PC-3 (cell line): ENCODE measurements at regions not wholly inside any gene's neighbourhood (a gene's known extent, or its start where the extent isn't known, plus 50 kb on each side); places are given as distances from the start of the nearest gene placed in this dataset.

Experiments used
- ATAC-seq: fragments of 200-7000 bp; cut with Tn5 transposase; 2 replicates; pipeline ENCODE4 v1.9.1; 2020; ENCODE audit warnings: mild to moderate bottlenecking, moderate library complexity
- BruUV-seq: library from RNA; stranded (reverse); fragments of 400-500 nt; replicated peaks from 2 replicates; lab custom pipeline; 2021; lab: Mats Ljungman, UMichigan
- CTCF ChIA-PET: fragments of 300-600 bp; sonication (Branson Sonifier 250); formaldehyde crosslinking; loops from one replicate; lab custom pipeline; 2022; ENCODE audit warnings: antibody characterized with exemption; lab: Charles Lee
- POLR2A ChIA-PET: fragments of 300-600 bp; sonication (Branson Sonifier 250); formaldehyde crosslinking; loops from one replicate; lab custom pipeline; 2022; ENCODE audit warnings: antibody characterized with exemption; ENCODE audit not compliant: unreplicated experiment; lab: Charles Lee
- DNase-seq: peaks from one replicate; pipeline ENCODE4 v3.0.0-alpha.2; 2015
- H2AFZ ChIP-seq: fragments of 300-600 bp; sonication (generic); 2 replicates; pipeline ENCODE4 v1.6.0; 2016; ENCODE audit warnings: antibody characterized with exemption, low read length
- H3F3A ChIP-seq: fragments of 300-600 bp; sonication (generic); one replicate; pipeline ENCODE4 v1.6.0; 2017; ENCODE audit warnings: antibody characterized with exemption, low read length, control low read depth, mild to moderate bottlenecking; ENCODE audit not compliant: unreplicated experiment
- H3K27ac ChIP-seq: fragments of 300-600 bp; sonication (generic); 2 replicates; pipeline ENCODE4 v1.5.1; 2016; ENCODE audit warnings: mild to moderate bottlenecking, low read length
- H3K27me3 ChIP-seq: fragments of 300-600 bp; sonication (generic); 2 replicates; pipeline ENCODE4 v1.6.1; 2016; ENCODE audit warnings: low read length, mixed read lengths
- H3K36me3 ChIP-seq: fragments of 300-600 bp; sonication (generic); 2 replicates; pipeline ENCODE4 v1.6.1; 2016; ENCODE audit warnings: low read depth, mixed run types, low read length, mixed read lengths
- H3K4me1 ChIP-seq: fragments of 300-600 bp; sonication (generic); 2 replicates; pipeline ENCODE4 v1.5.1; 2016; ENCODE audit warnings: low read length; ENCODE audit not compliant: insufficient read depth
- H3K4me2 ChIP-seq: fragments of 300-600 bp; sonication (generic); 2 replicates; pipeline ENCODE4 v1.6.0; 2016; ENCODE audit warnings: low read length
- H3K4me3 ChIP-seq: fragments of 300-600 bp; sonication (generic); 2 replicates; pipeline ENCODE4 v1.5.1; 2016; ENCODE audit warnings: mild to moderate bottlenecking, low read length, mixed read lengths
- H3K79me2 ChIP-seq: fragments of 300-600 bp; sonication (generic); 2 replicates; pipeline ENCODE4 v1.6.1; 2017; ENCODE audit warnings: low read length, mixed read lengths
- H3K9ac ChIP-seq: fragments of 300-600 bp; sonication (generic); 2 replicates; pipeline ENCODE4 v1.6.0; 2016; ENCODE audit warnings: mild to moderate bottlenecking, low read length
- H3K9me2 ChIP-seq: fragments of 300-600 bp; sonication (generic); replicated peaks from 2 replicates; pipeline ENCODE4 v1.6.1; 2016; ENCODE audit warnings: mixed run types, low read length, mixed read lengths
- H3K9me3 ChIP-seq: fragments of 300-600 bp; sonication (generic); 2 replicates; pipeline ENCODE4 v1.6.1; 2016; ENCODE audit warnings: low read length, mixed read lengths
- H4K20me1 ChIP-seq: fragments of 300-600 bp; sonication (generic); 2 replicates; pipeline ENCODE4 v1.6.1; 2016; ENCODE audit warnings: low read length, mixed read lengths
- CTCF ChIP-seq: fragments of 300-600 bp; sonication (generic); conservative IDR thresholded peaks from 2 replicates; pipeline ENCODE4 v1.5.1; 2017; ENCODE audit warnings: antibody characterized with exemption, low read depth, mild to moderate bottlenecking, low read length
- EZH2 ChIP-seq: fragments of 300-600 bp; sonication (generic); IDR thresholded peaks from one replicate; pipeline ENCODE4 v1.6.1; 2017; ENCODE audit warnings: antibody characterized with exemption, mild to moderate bottlenecking, low read length; ENCODE audit not compliant: unreplicated experiment
- EZH2phosphoT487 ChIP-seq: fragments of 300-600 bp; sonication (generic); IDR thresholded peaks from 2 replicates; pipeline ENCODE4 v1.6.1; 2018; ENCODE audit warnings: mild to moderate bottlenecking, antibody characterized with exemption, low read length, borderline replicate concordance
- intact Hi-C: fragments of 100-400 bp; cut with micrococcal nuclease; formaldehyde crosslinking; loops from 2 replicates; pipeline ENCODE4 v1.9.0; 2023

DNA sequence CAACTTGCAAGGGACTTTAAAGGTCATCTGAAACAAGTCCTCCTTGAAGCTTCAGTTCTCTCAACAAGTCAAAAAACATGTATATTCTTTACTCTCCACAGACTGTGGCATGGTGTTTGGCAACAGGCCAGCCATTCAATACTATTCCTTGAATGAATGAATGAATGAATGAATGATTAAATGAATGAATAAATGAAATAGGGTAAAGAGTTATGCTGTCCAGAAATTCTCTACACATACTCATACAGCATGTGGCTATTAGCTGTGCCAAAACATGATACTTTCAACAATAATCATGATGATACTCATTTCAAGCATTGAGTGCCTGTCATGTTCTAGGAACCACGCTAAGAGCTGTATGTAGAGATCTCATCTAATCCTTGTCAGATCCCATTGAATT is 356.1 kb downstream of the BARHL2 start:
- no peaks in the 10 kb centered on the region for H3K9me2 ChIP-seq
- no peak overlapping the region for H3K4me2 ChIP-seq
- no peak for DNase-seq
- no peaks in the 10 kb centered on the region for H3F3A ChIP-seq
- H3K9me3 ChIP-seq, result no peaks in the 10 kb centered on the region
- TF ChIP-seq EZH2 (no peak), CTCF (no peak), EZH2phosphoT487 (no peak)
- H2AFZ ChIP-seq, result no peak overlapping the region
- no peak for ATAC-seq
- H3K4me3 ChIP-seq, result no peak overlapping the region
- CTCF ChIA-PET, result no interaction called here
- H3K4me1 ChIP-seq, result no peaks in the 10 kb centered on the region
- BruUV-seq, result no TSS peak
- H3K27me3 ChIP-seq, result peaks cover 87% of the 10 kb centered on the region
- no peak overlapping the region for H3K27ac ChIP-seq
- H3K9ac ChIP-seq, result no peak overlapping the region
- intact Hi-C loops, result no loop called here
- no peaks in the 10 kb centered on the region for H4K20me1 ChIP-seq
- no peaks in the 10 kb centered on the region for H3K36me3 ChIP-seq
- no peaks in the 10 kb centered on the region for H3K79me2 ChIP-seq
- POLR2A ChIA-PET, result no interaction called here

DNA sequence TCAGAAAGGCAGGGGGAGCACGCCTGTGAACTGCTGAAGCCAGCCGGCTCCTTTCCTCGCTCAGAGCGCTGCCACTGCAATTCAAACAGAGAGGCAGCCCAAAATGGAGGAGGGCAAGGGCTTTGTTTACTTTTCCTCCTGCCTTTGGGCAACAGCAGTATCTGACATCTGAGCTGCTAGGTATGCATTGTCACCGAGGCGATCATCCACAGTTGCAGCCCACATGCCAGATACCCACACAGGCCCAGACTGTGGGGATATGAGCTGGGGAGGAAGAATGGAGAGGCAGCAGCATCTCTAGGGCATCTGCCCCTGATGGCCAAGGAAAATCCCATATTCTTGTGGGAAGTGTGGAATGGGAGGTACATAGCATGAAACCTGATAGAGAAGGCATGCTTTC is 357.1 kb downstream of the BARHL2 start:
- no TSS peak for BruUV-seq
- DNase-seq (no peak), ATAC-seq (no peak)

DNA sequence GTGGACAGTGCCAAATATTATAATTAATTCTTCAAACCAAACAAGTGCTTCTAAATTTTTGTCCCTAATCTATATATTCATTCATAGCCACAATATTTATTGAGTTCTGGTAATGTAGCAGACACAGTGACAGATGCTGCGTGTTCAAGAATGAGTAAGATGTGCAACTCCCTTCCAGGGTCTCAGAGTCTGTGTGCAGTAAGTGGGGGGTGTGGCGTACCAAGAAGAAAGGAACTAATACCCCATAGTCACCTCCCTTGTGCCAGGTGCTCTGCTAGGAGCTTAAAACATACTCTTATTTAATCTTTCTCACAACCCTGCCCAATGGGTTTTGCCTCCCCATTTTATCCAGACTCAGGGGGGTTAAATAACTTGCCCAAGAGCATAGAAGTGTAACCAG is 358.7 kb downstream of the BARHL2 start:
- POLR2A ChIA-PET, result no interaction called here
- ATAC-seq (no peak), DNase-seq (no peak)
- Histone ChIP-seq H3K4me1 (no peaks in the 10 kb centered on the region), H3K9me2 (no peaks in the 10 kb centered on the region), H3K9me3 (no peaks in the 10 kb centered on the region), H3K79me2 (no peaks in the 10 kb centered on the region), H3F3A (no peaks in the 10 kb centered on the region), H4K20me1 (no peaks in the 10 kb centered on the region), H3K4me3 (no peak overlapping the region), H3K27me3 (peaks cover 73% of the 10 kb centered on the region), H3K36me3 (no peaks in the 10 kb centered on the region), H3K4me2 (no peak overlapping the region), H2AFZ (no peak overlapping the region), H3K9ac (no peak overlapping the region), H3K27ac (no peak overlapping the region)
- TF ChIP-seq EZH2 (no peak), EZH2phosphoT487 (no peak), CTCF (no peak)
- CTCF ChIA-PET, result no interaction called here
- no TSS peak for BruUV-seq
- intact Hi-C loops, result no loop called here

More for the DNA sequence above, 357.1 kb downstream of the BARHL2 start:
- Histone ChIP-seq H3K27me3 (peaks cover 82% of the 10 kb centered on the region), H3K36me3 (no peaks in the 10 kb centered on the region), H3K27ac (no peak overlapping the region), H3K4me1 (no peaks in the 10 kb centered on the region), H2AFZ (no peak overlapping the region), H3K4me2 (no peak overlapping the region), H4K20me1 (no peaks in the 10 kb centered on the region), H3K9me2 (no peaks in the 10 kb centered on the region), H3K79me2 (no peaks in the 10 kb centered on the region), H3K9ac (no peak overlapping the region), H3K9me3 (no peaks in the 10 kb centered on the region), H3K4me3 (no peak overlapping the region), H3F3A (no peaks in the 10 kb centered on the region)
- ChIA-PET POLR2A (no interaction called here), CTCF (no interaction called here)
- TF ChIP-seq EZH2phosphoT487, result no peak
- TF ChIP-seq EZH2, result no peak
- TF ChIP-seq CTCF, result no peak
- intact Hi-C loops, result no loop called here
